ENCODE measurements at regions not wholly inside any gene's neighbourhood (a gene's known extent, or its start where the extent isn't known, plus 50 kb on each side); places are given as distances from the start of the nearest gene placed in this dataset.

- no peak for DNase-seq (ENCODE audit: low spot score)
Observed at GRCh38 chr1:208584167-208584755, 340.1 kb upstream of the PLXNA2 start.

- no peak for DNase-seq (ENCODE audit: low spot score)
Observed at GRCh38 chr1:208587110-208587509, 342.9 kb upstream of the PLXNA2 start.

DNA sequence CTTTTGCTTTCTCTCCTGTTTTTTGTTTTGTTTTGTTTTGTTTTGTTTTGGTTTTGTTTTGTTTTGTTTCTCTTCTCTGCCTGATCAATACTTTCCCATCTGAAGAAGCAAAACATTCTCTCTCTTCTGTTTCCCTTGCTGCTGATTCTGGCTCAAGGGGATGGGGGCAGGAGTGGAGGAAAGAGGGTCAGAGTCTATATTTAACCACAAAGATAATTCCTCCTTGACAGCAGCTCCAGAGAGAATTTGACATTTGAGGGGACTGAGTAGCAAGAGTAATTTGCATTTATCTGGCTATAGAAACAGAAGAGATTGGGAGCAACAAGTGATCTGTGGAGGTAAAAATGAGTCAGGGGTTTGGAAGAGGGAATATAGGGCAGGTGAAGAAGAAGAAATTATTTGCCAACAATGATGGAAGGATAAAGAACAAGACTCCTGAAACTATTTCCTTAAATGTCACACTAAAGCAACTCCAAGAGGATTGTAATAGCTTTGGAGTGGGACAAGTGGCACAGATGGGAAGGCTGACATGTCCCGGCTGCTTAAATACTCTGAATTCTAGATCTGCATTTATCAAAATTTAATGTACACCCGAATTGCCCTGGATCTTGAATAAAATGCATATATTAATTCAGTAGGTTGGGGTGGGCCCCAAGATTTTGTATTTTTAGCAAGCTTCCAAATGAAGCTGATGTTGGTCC, 349.3 kb upstream of the PLXNA2 start:
- no peak for DNase-seq (ENCODE audit: low spot score)

DNA sequence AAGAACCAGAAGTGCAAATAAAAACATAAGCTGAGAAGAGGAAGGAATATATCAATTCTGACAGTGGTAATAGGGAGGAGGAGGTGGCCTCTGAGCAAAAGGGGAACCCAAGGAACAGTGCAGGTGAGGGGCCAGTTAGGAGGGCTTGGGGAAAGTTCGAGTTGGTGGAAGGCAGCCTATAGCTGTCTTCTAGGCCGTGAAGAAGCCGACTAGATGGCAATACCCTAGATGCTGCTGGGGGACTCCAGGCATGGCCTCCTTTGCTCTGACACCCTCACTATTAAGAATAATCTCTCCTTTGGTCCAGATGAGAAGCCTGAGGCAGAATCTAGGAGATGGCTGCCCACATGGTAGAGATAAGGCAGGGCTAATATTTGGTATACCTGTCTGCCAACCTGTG, 351.1 kb upstream of the PLXNA2 start:
- DNase-seq (ENCODE audit: low spot score), result no peak

DNA sequence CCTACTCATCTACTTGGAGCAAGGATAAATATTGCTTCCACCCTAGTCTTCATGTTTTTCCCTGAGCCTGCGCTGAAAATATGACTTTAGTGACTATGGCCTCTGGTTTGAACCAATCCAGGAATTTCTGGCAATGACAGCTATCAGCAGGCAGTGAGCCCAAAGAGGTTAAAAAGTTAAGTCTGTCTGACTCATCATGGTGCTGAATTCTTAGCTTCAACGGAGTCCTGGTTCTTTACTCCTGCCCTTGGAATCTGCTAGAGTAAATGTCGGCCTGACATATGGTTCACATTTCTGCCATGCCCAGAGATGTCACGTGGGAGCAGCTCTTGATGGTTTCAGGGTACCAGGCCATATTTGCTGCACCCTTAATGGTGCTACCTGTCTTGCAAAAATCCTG, 351.6 kb upstream of the PLXNA2 start:
- no peak for DNase-seq (ENCODE audit: low spot score)

- DNase-seq (ENCODE audit: low spot score), result no peak
Observed at GRCh38 chr1:208597571-208597970, 353.4 kb upstream of the PLXNA2 start.

DNA sequence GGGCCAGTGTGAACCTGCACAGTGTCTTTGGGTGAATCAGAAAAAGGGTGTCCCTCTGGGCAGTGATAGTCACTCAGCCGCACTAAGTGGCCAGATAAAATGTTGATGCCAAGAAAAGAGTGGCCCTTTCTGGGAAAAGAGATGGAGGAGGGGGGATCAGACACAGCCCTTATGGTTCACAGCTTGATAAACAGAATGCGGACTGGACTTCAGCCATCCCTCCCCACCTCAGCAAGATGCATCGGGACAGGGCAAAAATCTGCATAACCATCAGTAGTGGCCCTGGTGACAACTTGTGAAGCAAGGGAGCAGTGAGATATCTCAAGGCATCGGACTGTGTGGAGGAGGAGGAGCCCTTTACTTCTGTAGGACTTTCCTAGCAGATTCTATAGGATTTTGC, 353.8 kb upstream of the PLXNA2 start:
- DNase-seq (ENCODE audit: low spot score), result no peak

GRCh38 chr1:208599063-208599462, 354.9 kb upstream of the PLXNA2 start:
- DNase-seq (ENCODE audit: low spot score), result no peak

DNA sequence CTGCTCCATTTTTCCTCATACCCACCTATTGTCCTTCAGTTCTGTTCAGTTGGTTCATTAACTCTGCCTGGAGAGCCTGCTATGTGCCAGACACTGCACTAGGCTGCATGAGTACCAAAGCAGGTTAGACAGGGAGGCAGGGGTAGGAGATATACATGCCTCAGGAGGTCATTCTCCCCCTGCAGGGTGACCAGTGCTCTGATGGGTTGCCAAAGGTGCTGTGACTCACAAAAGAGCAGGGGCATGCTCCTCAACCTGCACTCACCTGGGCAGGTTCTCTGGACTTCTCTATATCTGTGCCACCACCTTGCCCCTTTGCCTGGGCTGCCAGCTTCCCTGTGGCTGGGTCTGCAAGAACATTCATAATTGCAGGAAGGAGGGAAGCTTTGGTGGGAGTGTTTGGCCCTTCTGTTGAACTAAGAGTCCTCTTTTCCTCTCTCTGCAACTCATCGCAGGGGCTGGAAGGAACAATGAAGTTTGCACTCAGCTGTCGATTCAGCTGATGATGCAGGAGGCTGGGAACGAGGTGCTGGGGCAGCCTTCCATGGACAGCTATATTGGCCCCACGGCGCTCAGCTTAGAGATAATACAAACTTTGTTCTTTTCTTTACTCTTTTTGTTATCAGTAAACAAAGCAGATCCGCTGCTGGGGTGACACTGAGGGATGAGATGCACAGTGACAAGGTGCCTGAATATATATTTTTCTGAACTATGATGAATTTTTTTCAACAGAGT, 356.4 kb upstream of the PLXNA2 start:
- DNase-seq (ENCODE audit: low spot score), result no peak

GRCh38 chr1:208601561-208601960, 357.4 kb upstream of the PLXNA2 start:
- DNase-seq (ENCODE audit: low spot score), result no peak

DNA sequence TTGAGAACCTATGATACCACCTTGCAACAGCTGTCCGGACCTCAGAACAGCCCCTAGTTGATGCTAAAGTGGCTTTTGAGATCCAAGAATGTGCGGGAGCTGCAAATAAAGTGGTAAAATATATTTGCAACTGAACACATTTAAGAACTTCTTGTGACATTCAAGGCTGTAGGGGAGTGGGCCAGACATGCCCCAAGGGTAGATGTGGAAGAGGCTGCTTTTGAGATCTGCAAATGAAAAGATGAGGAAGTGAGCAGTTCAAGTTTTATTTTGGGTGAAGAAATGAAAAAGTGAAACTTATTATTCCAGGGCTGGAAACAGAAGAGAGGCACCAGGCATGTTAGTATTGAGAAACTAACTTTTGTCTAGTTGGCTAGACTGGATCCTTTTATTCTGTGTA, 359.5 kb upstream of the PLXNA2 start:
- DNase-seq (ENCODE audit: low spot score), result no peak

GRCh38 chr1:208604295-208604694, 360.1 kb upstream of the PLXNA2 start:
- DNase-seq (ENCODE audit: low spot score), result no peak

- no peak for DNase-seq (ENCODE audit: low spot score)
Observed at GRCh38 chr1:208606959-208607358, 362.8 kb upstream of the PLXNA2 start.

DNA sequence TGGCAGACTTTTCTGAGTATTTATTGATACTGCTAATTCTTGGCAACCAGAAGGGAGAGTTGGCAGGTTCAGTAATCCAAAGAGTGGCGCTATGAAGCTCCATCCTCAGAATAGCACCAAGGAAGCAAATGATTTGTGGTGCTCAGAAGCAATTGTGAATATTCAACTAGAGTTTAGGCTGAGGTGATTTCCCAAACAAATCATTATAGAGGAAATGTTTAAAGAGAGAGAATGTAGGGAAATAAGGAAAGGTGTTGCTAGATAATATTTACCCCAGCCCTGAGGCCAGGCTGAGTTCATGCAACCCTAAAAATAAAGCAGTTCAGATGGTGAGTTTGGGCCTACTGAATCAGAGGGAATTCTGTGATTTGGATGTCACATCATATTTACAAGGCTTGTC, 363.4 kb upstream of the PLXNA2 start:
- DNase-seq (ENCODE audit: low spot score), result no peak

DNA sequence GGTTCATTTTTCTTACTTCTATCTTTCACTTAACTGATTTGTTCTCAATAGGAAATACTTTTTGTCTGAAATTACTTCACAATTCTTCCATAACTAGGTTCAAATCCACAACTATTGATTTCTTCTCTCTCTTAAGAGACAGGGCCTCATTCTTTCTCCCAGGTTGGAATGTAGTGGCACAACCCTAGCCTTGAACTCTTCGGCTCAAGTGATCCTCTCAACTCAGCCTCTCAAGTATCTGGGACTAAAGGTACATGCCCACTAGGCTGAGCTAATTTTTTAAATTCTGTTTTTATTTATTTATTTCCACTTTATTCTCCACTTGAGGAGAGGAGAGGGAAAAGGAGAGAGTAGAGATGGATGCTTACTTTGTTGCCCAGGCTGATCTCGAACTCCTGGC, 370.4 kb upstream of the PLXNA2 start:
- DNase-seq (ENCODE audit: low spot score), result no peak

GRCh38 chr1:208615371-208615770, 371.2 kb upstream of the PLXNA2 start:
- DNase-seq (ENCODE audit: low spot score), result no peak

GRCh38 chr1:208616776-208617175, 372.6 kb upstream of the PLXNA2 start:
- DNase-seq (ENCODE audit: low spot score), result no peak

DNA sequence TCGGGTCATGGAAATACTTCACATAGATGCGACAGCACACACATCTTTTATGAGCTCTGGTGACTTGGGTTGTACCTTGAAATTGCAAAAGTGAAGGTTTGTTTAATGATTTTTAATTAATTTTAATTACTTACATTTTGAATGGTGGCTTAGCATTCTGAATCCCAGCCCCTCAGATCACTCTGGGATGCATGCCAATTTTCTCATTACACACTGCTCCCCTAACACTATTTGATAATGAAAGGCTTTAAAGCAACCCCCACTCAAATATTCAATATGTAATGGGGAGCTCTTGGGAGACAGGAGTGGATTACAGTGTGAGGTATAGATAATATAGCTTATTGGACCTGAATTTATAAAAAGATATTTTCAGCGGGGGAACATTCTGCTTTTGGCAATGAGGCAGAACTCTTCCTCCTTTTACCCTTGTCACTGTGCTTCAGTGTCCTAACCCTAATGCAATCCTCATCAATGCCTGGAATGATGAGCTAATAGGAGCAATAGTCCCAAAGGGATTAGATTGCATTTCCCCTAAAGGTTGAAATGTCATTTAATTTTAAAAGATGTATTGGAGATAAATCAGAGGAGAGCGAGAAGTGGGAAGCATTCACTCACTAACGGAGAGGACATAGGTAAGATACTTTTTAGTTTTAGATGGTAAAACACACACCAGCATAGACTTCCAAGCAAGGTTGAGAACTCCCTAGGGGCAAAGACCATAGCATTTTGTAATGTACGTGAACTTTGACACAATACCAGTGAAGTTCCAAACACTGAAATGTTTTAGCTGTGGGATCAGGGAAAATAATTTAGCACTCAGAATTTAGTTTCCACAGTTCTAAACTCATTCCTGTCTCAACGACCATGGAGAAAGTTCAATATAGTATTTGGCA, 384.1 kb upstream of the PLXNA2 start:
- no peak for DNase-seq (ENCODE audit: low spot score)

GRCh38 chr1:208631092-208631491, 386.9 kb upstream of the PLXNA2 start:
- no peak for DNase-seq (ENCODE audit: low spot score)

GRCh38 chr1:208631506-208631905, 387.3 kb upstream of the PLXNA2 start:
- no peak for DNase-seq (ENCODE audit: low spot score)

GRCh38 chr1:208634346-208635140, 390.4 kb upstream of the PLXNA2 start:
- no peak for DNase-seq (ENCODE audit: low spot score)

All from HT-29 (cell line).